ENCODE measurements at regions not wholly inside any gene's neighbourhood (a gene's known extent, or its start where the extent isn't known, plus 50 kb on each side); places are given as distances from the start of the nearest gene placed in this dataset.

GRCh38 chr4:24026596-24026995, 136.7 kb upstream of the PPARGC1A start (continued):
- no peak for TF ChIP-seq CHD7 (IDR thresholded peaks at IDR 0.05; ENCODE audit: insufficient replicate concordance, low read length)
- TF ChIP-seq TAF7 (optimal IDR thresholded peaks at IDR 0.05; ENCODE audit: borderline replicate concordance, low read depth, low read length): no peak
- TF ChIP-seq ZNF274 (IDR thresholded peaks at IDR 0.05; ENCODE audit: borderline replicate concordance, extremely low read depth, low read length): no peak
- TF ChIP-seq, protein P1, sequence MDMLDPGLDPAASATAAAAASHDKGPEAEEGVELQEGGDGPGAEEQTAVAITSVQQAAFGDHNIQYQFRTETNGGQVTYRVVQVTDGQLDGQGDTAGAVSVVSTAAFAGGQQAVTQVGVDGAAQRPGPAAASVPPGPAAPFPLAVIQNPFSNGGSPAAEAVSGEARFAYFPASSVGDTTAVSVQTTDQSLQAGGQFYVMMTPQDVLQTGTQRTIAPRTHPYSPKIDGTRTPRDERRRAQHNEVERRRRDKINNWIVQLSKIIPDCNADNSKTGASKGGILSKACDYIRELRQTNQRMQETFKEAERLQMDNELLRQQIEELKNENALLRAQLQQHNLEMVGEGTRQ (IDR thresholded peaks at IDR 0.05; ENCODE audit: low read length): no peak
- no peak for TF ChIP-seq TBP (IDR thresholded peaks at IDR 0.05; ENCODE audit: low read depth, low read length)
- TF ChIP-seq TCF12 (IDR thresholded peaks at IDR 0.05; ENCODE audit: low read depth, low read length): no peak
- TF ChIP-seq RBBP5 (IDR thresholded peaks at IDR 0.05; ENCODE audit: borderline replicate concordance, low read depth, low read length): no peak
- TF ChIP-seq TEAD4 (IDR thresholded peaks at IDR 0.05; ENCODE audit: low read depth, low read length): no peak
- no peak for TF ChIP-seq PHF8 (conservative IDR thresholded peaks at IDR 0.05; ENCODE audit: low read depth, low read length)
- TF ChIP-seq BACH1 (IDR thresholded peaks at IDR 0.05; ENCODE audit: low read length): no peak
- no peak for TF ChIP-seq TAF1 (IDR thresholded peaks at IDR 0.05; ENCODE audit: low read depth, low read length)
- TF ChIP-seq CTBP2 (IDR thresholded peaks at IDR 0.05; ENCODE audit: borderline replicate concordance, insufficient read depth, insufficient read length, low read length): no peak
